Activated CD4-positive, alpha-beta T cell treated with anti-CD3 and anti-CD28 coated beads for 36 hours (primary cell): ENCODE measurements at regions not wholly inside any gene's neighbourhood (a gene's known extent, or its start where the extent isn't known, plus 50 kb on each side); places are given as distances from the start of the nearest gene placed in this dataset.
"Not testable (repeated sequence)": the region's sequence is repeated elsewhere in the genome, so short reads cannot be mapped to it uniquely, and the experiment has no call there.

ENCODE experiments used
- ATAC-seq: fragments of 200-7000 bp; cut with Tn5 transposase; one replicate; pipeline ENCODE4 v1.10.0; 2021; ENCODE audit warnings: mild to moderate bottlenecking, moderate library complexity
- CTCF ChIA-PET: fragments of 350-600 bp; sonication (Branson Sonifier 250); formaldehyde crosslinking; loops from one replicate; lab custom pipeline; 2021; ENCODE audit warnings: antibody characterized with exemption; lab: Charles Lee
- POLR2A ChIA-PET: fragments of 350-600 bp; sonication (Branson Sonifier 250); formaldehyde crosslinking; loops from one replicate; lab custom pipeline; 2021; ENCODE audit warnings: antibody characterized with exemption, inconsistent platforms; lab: Charles Lee
- DNase-seq: peaks from one replicate; pipeline ENCODE4 v3.0.0-alpha.2; 2020
- H3K27ac Mint-ChIP-seq: one replicate; pipeline ENCODE4 v1.8.0; 2021; ENCODE audit warnings: mixed read lengths
- H3K27me3 Mint-ChIP-seq: one replicate; pipeline ENCODE4 v1.8.0; 2021; ENCODE audit warnings: mixed read lengths
- H3K36me3 Mint-ChIP-seq: one replicate; pipeline ENCODE4 v1.8.0; 2021; ENCODE audit warnings: low read depth, mixed read lengths
- H3K4me1 Mint-ChIP-seq: one replicate; pipeline ENCODE4 v1.8.0; 2021; ENCODE audit warnings: mixed read lengths
- H3K4me3 Mint-ChIP-seq: one replicate; pipeline ENCODE4 v1.8.0; 2021; ENCODE audit warnings: mild to moderate bottlenecking, moderate library complexity, mixed read lengths
- H3K9me3 Mint-ChIP-seq: one replicate; pipeline ENCODE4 v1.8.0; 2021; ENCODE audit warnings: low read depth, mixed read lengths
- intact Hi-C, 2 experiments: fragments of 100-400 bp; cut with DNase I in 1 of 2; cut with micrococcal nuclease in 1 of 2; formaldehyde crosslinking; loops; one replicate each; pipeline versions ENCODE4 v1.14.2 to v1.15.1; 2022 to 2024; cut with DNase I, micrococcal nuclease

DNA sequence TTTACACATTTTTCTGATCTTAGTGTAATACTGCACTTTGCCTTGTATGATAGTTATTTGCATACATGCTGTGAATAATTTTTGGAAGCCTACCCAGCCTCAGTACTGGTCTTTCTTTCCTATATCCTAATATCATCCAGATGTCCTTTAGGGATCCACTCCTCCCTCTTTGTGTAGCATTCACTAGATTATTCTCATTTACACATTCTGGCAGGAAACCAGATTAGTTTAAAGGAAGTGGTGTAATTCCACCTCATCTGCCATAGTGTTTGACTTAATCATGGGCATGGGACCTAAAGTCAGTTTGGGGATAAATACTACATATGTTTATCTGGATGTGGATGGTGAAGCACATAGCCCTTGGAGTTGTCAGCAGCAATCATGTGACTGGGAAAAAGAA, 444.9 kb upstream of the MAP2 start:
- no peak overlapping the region for H3K4me3 Mint-ChIP-seq
- ChIA-PET POLR2A (no interaction called here), CTCF (no interaction called here)
- no peaks in the 10 kb centered on the region for H3K27me3 Mint-ChIP-seq
- intact Hi-C loops: no loop called here
- no peaks in the 10 kb centered on the region for H3K4me1 Mint-ChIP-seq
- ATAC-seq (no peak), DNase-seq (no peak)
- H3K9me3 Mint-ChIP-seq: no peaks in the 10 kb centered on the region
- no peaks in the 10 kb centered on the region for H3K36me3 Mint-ChIP-seq
- no peak overlapping the region for H3K27ac Mint-ChIP-seq

DNA sequence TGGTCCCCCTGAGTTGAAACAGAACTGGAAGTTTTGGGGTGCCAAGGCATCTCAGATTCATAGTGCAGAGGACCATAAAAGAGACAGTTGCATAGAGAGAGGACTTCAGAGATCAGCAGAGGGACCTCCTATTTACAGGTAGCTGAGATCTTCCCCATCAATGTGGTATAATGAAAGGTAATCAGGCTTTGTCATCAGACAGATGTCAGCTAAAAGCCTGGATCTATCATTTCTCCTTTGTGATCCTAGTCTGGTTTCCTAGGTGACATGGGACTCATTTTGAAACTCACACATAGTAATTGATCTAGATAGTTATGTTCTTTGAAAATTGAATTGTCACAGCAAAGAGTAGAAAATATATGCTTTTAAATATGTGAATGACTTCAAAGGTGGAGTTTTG, 443.5 kb upstream of the MAP2 start:
- H3K36me3 Mint-ChIP-seq: no peaks in the 10 kb centered on the region
- H3K27me3 Mint-ChIP-seq: no peaks in the 10 kb centered on the region
- H3K4me1 Mint-ChIP-seq: no peaks in the 10 kb centered on the region
- intact Hi-C loops: no loop called here
- DNase-seq: no peak
- no peak overlapping the region for H3K4me3 Mint-ChIP-seq
- ChIA-PET CTCF (no interaction called here), POLR2A (no interaction called here)
- no peak for ATAC-seq
- no peak overlapping the region for H3K27ac Mint-ChIP-seq
- H3K9me3 Mint-ChIP-seq: no peaks in the 10 kb centered on the region

DNA sequence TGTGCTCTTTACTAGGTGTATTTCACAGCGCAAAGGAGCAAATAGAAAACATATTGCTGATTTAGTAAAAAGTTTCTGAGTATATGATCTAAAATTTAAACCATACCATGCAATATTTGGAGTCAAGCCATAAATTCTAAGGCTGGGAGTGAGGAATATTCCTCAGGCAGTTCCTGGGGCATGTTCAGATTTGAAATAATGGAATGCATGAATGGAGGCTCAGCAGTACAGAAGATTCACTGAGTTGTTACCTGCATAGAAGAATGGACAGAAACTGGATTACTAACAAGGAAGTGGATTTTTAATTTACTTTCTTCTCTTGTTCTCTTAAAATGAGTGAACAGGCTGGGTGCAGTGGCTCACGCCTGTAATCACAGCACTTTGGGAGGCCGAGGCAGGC, 441.0 kb upstream of the MAP2 start:
- no peaks in the 10 kb centered on the region for H3K4me1 Mint-ChIP-seq
- no peak overlapping the region for H3K27ac Mint-ChIP-seq
- ATAC-seq: no peak
- no peaks in the 10 kb centered on the region for H3K9me3 Mint-ChIP-seq
- no peaks in the 10 kb centered on the region for H3K36me3 Mint-ChIP-seq
- intact Hi-C loops: no loop called here
- no peak for DNase-seq
- ChIA-PET CTCF (no interaction called here), POLR2A (no interaction called here)
- H3K27me3 Mint-ChIP-seq: no peaks in the 10 kb centered on the region
- no peak overlapping the region for H3K4me3 Mint-ChIP-seq

- POLR2A ChIA-PET: no interaction called here
- ATAC-seq: no peak
These were observed 440.4 kb upstream of the MAP2 start for GRCh38 chr2:208983486-208983885.

GRCh38 chr2:208984376-208985090, 439.3 kb upstream of the MAP2 start:
- Mint-ChIP-seq H3K36me3 (no peaks in the 10 kb centered on the region), H3K27me3 (no peaks in the 10 kb centered on the region), H3K27ac (no peak overlapping the region), H3K4me3 (no peak overlapping the region), H3K4me1 (no peaks in the 10 kb centered on the region), H3K9me3 (peaks cover 2% of the 10 kb centered on the region)
- ChIA-PET POLR2A (no interaction called here), CTCF (no interaction called here)
- DNase-seq: no peak
- no peak for ATAC-seq
- intact Hi-C loops: no loop called here

More at GRCh38 chr2:208983486-208983885, 440.4 kb upstream of the MAP2 start:
- intact Hi-C loops: no loop called here
- Mint-ChIP-seq H3K9me3 (peaks cover 2% of the 10 kb centered on the region), H3K27me3 (no peaks in the 10 kb centered on the region), H3K36me3 (no peaks in the 10 kb centered on the region), H3K27ac (no peak overlapping the region), H3K4me1 (no peaks in the 10 kb centered on the region), H3K4me3 (no peak overlapping the region)
- CTCF ChIA-PET: no interaction called here
- no peak for DNase-seq

DNA sequence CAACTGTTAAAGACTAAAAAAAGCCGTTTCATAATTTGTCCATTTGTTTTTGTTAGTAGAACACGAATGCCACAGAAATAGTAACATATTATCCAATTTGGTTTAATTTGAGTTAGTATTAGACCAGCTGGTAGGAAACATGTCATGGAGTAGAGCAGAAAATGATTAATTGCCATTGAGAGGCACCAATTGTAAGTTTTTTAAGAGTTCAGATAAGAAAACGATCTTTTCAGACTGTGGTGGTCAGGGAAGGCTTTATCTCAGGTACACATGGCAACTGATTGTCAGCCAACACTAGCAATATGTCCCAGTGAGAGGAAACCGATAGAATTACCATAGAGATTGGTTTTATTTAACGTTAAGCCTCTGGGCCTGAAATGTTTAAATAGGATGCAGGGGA, 438.2 kb upstream of the MAP2 start:
- CTCF ChIA-PET: no interaction called here

DNA sequence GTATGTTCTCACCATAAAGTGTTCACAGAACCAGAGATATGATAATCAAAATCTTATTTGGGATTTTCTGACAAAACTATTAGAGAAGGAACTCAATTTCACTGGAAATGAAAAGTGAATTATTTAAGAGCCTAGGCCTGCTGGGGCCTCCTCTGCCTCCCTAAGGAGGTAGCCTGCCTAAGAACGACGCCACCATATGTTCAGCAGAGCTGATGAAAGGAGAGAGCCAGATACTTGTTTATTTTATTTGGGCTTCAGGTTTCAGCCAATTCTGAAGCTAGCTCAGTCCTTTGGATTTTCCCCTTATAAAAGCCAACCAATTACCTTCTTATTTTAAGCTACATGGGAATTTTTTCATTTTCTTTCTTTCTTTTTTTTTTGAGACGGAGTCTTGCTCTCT, 433.1 kb upstream of the MAP2 start:
- CTCF ChIA-PET: interaction anchor here (0.7 kb wide), 1 partner anchor 201 kb away, joined by 4 read pairs; no protein-coding TSS in a partner anchor
- Mint-ChIP-seq H3K27me3 (no peaks in the 10 kb centered on the region), H3K9me3 (peaks cover 8% of the 10 kb centered on the region), H3K27ac (no peak overlapping the region), H3K4me1 (no peaks in the 10 kb centered on the region), H3K36me3 (no peaks in the 10 kb centered on the region), H3K4me3 (no peak overlapping the region)
- intact Hi-C loops: no loop called here
- POLR2A ChIA-PET: no interaction called here
- no peak for ATAC-seq
- no peak for DNase-seq

More for the DNA sequence above, 438.2 kb upstream of the MAP2 start:
- DNase-seq (no peak), ATAC-seq (no peak)
- H3K27me3 Mint-ChIP-seq: no peaks in the 10 kb centered on the region
- no peaks in the 10 kb centered on the region for H3K36me3 Mint-ChIP-seq
- no peak overlapping the region for H3K27ac Mint-ChIP-seq
- no peaks in the 10 kb centered on the region for H3K4me1 Mint-ChIP-seq
- peaks cover 2% of the 10 kb centered on the region for H3K9me3 Mint-ChIP-seq
- no peak overlapping the region for H3K4me3 Mint-ChIP-seq
- intact Hi-C loops: no loop called here
- POLR2A ChIA-PET: no interaction called here

GRCh38 chr2:208999911-209000310, 423.9 kb upstream of the MAP2 start:
- H3K4me3 Mint-ChIP-seq: no peak overlapping the region
- POLR2A ChIA-PET: no interaction called here
- DNase-seq: no peak
- H3K36me3 Mint-ChIP-seq: no peaks in the 10 kb centered on the region
- H3K27me3 Mint-ChIP-seq: no peaks in the 10 kb centered on the region
- H3K4me1 Mint-ChIP-seq: no peaks in the 10 kb centered on the region
- H3K9me3 Mint-ChIP-seq: peaks cover 8% of the 10 kb centered on the region
- intact Hi-C loops: no loop called here
- ATAC-seq: no peak
- CTCF ChIA-PET: no interaction called here
- no peak overlapping the region for H3K27ac Mint-ChIP-seq

GRCh38 chr2:209002054-209002453, 421.8 kb upstream of the MAP2 start:
- no peak for ATAC-seq
- DNase-seq: no peak
- Mint-ChIP-seq H3K9me3 (peaks cover 10% of the 10 kb centered on the region), H3K4me3 (no peak overlapping the region), H3K27ac (no peak overlapping the region), H3K36me3 (no peaks in the 10 kb centered on the region), H3K4me1 (no peaks in the 10 kb centered on the region), H3K27me3 (no peaks in the 10 kb centered on the region)
- intact Hi-C loops: no loop called here
- POLR2A ChIA-PET: no interaction called here
- CTCF ChIA-PET: no interaction called here

- Mint-ChIP-seq H3K4me3 (no peak overlapping the region), H3K27ac (no peak overlapping the region), H3K36me3 (no peaks in the 10 kb centered on the region), H3K27me3 (no peaks in the 10 kb centered on the region), H3K4me1 (no peaks in the 10 kb centered on the region), H3K9me3 (peaks cover 7% of the 10 kb centered on the region)
- ATAC-seq (no peak), DNase-seq (no peak)
- intact Hi-C loops: no loop called here
- POLR2A ChIA-PET: no interaction called here
- CTCF ChIA-PET: no interaction called here
These were observed 418.5 kb upstream of the MAP2 start for GRCh38 chr2:209005371-209005770.

DNA sequence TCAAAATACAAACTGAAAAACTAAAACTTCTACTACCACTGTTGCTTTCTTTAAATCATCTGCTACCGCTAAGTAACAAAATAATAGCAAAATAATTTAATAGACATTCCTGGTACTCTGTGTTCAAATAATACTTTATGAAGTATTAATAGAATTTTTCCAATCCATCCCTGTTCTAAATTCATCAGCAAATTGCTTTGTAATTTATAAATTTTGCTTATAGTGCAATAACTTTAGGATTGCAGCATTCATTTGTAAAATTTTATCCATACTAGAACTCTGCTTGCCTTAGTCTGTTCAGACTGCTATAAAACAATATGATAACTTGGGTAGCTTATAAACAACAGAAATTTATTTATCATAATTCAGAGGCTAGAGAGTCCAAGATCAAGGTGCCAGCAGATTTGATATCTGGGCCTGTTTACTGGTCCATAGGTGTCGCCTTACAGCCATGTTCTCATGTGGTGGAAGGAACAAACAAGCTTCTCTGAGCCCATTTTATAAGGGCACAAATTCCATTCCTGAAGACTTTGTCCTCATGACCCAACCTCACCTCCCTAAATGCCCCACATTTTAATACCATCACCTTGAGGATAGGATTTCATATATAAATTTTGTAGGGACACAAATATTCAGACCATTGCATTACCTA, 415.1 kb upstream of the MAP2 start:
- no peak overlapping the region for H3K4me3 Mint-ChIP-seq
- no peaks in the 10 kb centered on the region for H3K27me3 Mint-ChIP-seq
- intact Hi-C loops: no loop called here
- ChIA-PET CTCF (no interaction called here), POLR2A (no interaction called here)
- H3K9me3 Mint-ChIP-seq: peaks cover 7% of the 10 kb centered on the region
- no peaks in the 10 kb centered on the region for H3K36me3 Mint-ChIP-seq
- H3K27ac Mint-ChIP-seq: no peak overlapping the region
- no peak for ATAC-seq
- no peaks in the 10 kb centered on the region for H3K4me1 Mint-ChIP-seq
- no peak for DNase-seq

- POLR2A ChIA-PET, CTCF ChIA-PET, H3K9me3 Mint-ChIP-seq, H3K4me3 Mint-ChIP-seq, H3K36me3 Mint-ChIP-seq, intact Hi-C loops, DNase-seq, H3K4me1 Mint-ChIP-seq, H3K27ac Mint-ChIP-seq, ATAC-seq, H3K27me3 Mint-ChIP-seq: not testable (repeated sequence)
These were observed 405.2 kb upstream of the MAP2 start for GRCh38 chr2:209018633-209019032.
